ENCODE measurements at regions not wholly inside any gene's neighbourhood (a gene's known extent, or its start where the extent isn't known, plus 50 kb on each side); places are given as distances from the start of the nearest gene placed in this dataset.

- ChIA-PET CTCF (no interaction called here), POLR2A (no interaction called here)
- Histone ChIP-seq H3K36me3 (ENCODE audit: control insufficient read depth, insufficient read depth, low read length) (no peaks in the 10 kb centered on the region), H3K27me3 (ENCODE audit: control insufficient read depth, insufficient read depth, low read length) (no peaks in the 10 kb centered on the region), H3K4me3 (ENCODE audit: low read depth, low read length) (no peak overlapping the region)
- no peak for DNase-seq (ENCODE audit: low read depth)
- no peak for TF ChIP-seq CTCF (IDR thresholded peaks at IDR 0.05; ENCODE audit: insufficient read depth, low read depth, low read length)
Observed at GRCh38 chr5:92494508-92494907, 1086.5 kb downstream of the NR2F1-AS1 start.

- CTCF ChIA-PET, result interaction anchor here (1.2 kb wide), 1 partner anchor 9 kb away, joined by 3 read pairs; no protein-coding TSS in a partner anchor
- POLR2A ChIA-PET, result no interaction called here
- TF ChIP-seq CTCF (IDR thresholded peaks at IDR 0.05; ENCODE audit: insufficient read depth, low read depth, low read length), result no peak
- Histone ChIP-seq H3K27me3 (ENCODE audit: control insufficient read depth, insufficient read depth, low read length) (no peaks in the 10 kb centered on the region), H3K4me3 (ENCODE audit: low read depth, low read length) (no peak overlapping the region), H3K36me3 (ENCODE audit: control insufficient read depth, insufficient read depth, low read length) (no peaks in the 10 kb centered on the region)
- no peak for DNase-seq (ENCODE audit: low read depth)
Observed at GRCh38 chr5:92492908-92493307, 1088.1 kb downstream of the NR2F1-AS1 start.

GRCh38 chr5:92484484-92484883, 1096.5 kb downstream of the NR2F1-AS1 start:
- no peak for DNase-seq (ENCODE audit: low read depth)
- POLR2A ChIA-PET, result no interaction called here
- no peaks in the 10 kb centered on the region for H3K27me3 ChIP-seq (ENCODE audit: control insufficient read depth, insufficient read depth, low read length)
- no peak for TF ChIP-seq CTCF (IDR thresholded peaks at IDR 0.05; ENCODE audit: insufficient read depth, low read depth, low read length)
- no peak overlapping the region for H3K4me3 ChIP-seq (ENCODE audit: low read depth, low read length)
- H3K36me3 ChIP-seq (ENCODE audit: control insufficient read depth, insufficient read depth, low read length), result no peaks in the 10 kb centered on the region
- CTCF ChIA-PET, result no interaction called here

- no peak overlapping the region for H3K4me3 ChIP-seq (ENCODE audit: low read depth, low read length)
- H3K36me3 ChIP-seq (ENCODE audit: control insufficient read depth, insufficient read depth, low read length), result no peaks in the 10 kb centered on the region
- ChIA-PET CTCF (no interaction called here), POLR2A (no interaction called here)
- DNase-seq (ENCODE audit: low read depth), result no peak
- H3K27me3 ChIP-seq (ENCODE audit: control insufficient read depth, insufficient read depth, low read length), result no peaks in the 10 kb centered on the region
- no peak for TF ChIP-seq CTCF (IDR thresholded peaks at IDR 0.05; ENCODE audit: insufficient read depth, low read depth, low read length)
Observed at GRCh38 chr5:92472981-92473566, 1090.0 kb upstream of the ARRDC3 start.

- Histone ChIP-seq H3K36me3 (ENCODE audit: control insufficient read depth, insufficient read depth, low read length) (no peaks in the 10 kb centered on the region), H3K4me3 (ENCODE audit: low read depth, low read length) (no peak overlapping the region), H3K27me3 (ENCODE audit: control insufficient read depth, insufficient read depth, low read length) (no peaks in the 10 kb centered on the region)
- ChIA-PET POLR2A (no interaction called here), CTCF (interaction anchor here (1.2 kb wide), 1 partner anchor 15 kb away, joined by 4 read pairs; no protein-coding TSS in a partner anchor)
- TF ChIP-seq CTCF (IDR thresholded peaks at IDR 0.05; ENCODE audit: insufficient read depth, low read depth, low read length), result no peak
- DNase-seq (ENCODE audit: low read depth), result no peak
Observed at GRCh38 chr5:92471861-92472260, 1088.7 kb upstream of the ARRDC3 start.
